Rectal smooth muscle tissue (tissue), 1 donor: ENCODE measurements at regions not wholly inside any gene's neighbourhood (a gene's known extent, or its start where the extent isn't known, plus 50 kb on each side); places are given as distances from the start of the nearest gene placed in this dataset.

ENCODE experiments used
- H3K27ac ChIP-seq: one replicate; pipeline ENCODE4 v1.7.0; 2013; ENCODE audit warnings: low read depth, low read length, inconsistent platforms
- H3K27me3 ChIP-seq: one replicate; pipeline ENCODE4 v1.7.0; 2013; ENCODE audit warnings: low read length; ENCODE audit not compliant: control insufficient read depth, insufficient read depth
- H3K36me3 ChIP-seq: one replicate; pipeline ENCODE4 v1.7.0; 2013; ENCODE audit warnings: low read length; ENCODE audit not compliant: control insufficient read depth, insufficient read depth
- H3K4me1 ChIP-seq: one replicate; pipeline ENCODE4 v1.7.0; 2013; ENCODE audit warnings: low read length; ENCODE audit not compliant: control insufficient read depth, insufficient read depth
- H3K4me3 ChIP-seq: one replicate; pipeline ENCODE4 v1.7.0; 2013; ENCODE audit warnings: low read length
- H3K9ac ChIP-seq: one replicate; pipeline ENCODE4 v1.7.0; 2013; ENCODE audit warnings: low read length

- Histone ChIP-seq H3K36me3 (no peaks in the 10 kb centered on the region), H3K27ac (no peak overlapping the region), H3K27me3 (no peaks in the 10 kb centered on the region), H3K4me1 (no peaks in the 10 kb centered on the region), H3K4me3 (no peak overlapping the region), H3K9ac (no peak overlapping the region)
Measured at GRCh38 chr10:83582407-83583095, 556.8 kb upstream of the GHITM start.

GRCh38 chr10:83585686-83586085 lies 553.6 kb upstream of the GHITM start:
- H3K27ac ChIP-seq: no peak overlapping the region

GRCh38 chr10:83592337-83592935 lies 546.9 kb upstream of the GHITM start:
- Histone ChIP-seq H3K27me3 (no peaks in the 10 kb centered on the region), H3K36me3 (no peaks in the 10 kb centered on the region), H3K4me1 (no peaks in the 10 kb centered on the region), H3K4me3 (no peak overlapping the region), H3K9ac (no peak overlapping the region), H3K27ac (no peak overlapping the region)

More at GRCh38 chr10:83585686-83586085, 553.6 kb upstream of the GHITM start:
- Histone ChIP-seq H3K27me3 (no peaks in the 10 kb centered on the region), H3K4me3 (no peak overlapping the region), H3K36me3 (no peaks in the 10 kb centered on the region), H3K9ac (no peak overlapping the region), H3K4me1 (no peaks in the 10 kb centered on the region)

GRCh38 chr10:83603708-83604107 lies 535.6 kb upstream of the GHITM start:
- no peaks in the 10 kb centered on the region for H3K27me3 ChIP-seq
- no peak overlapping the region for H3K4me3 ChIP-seq
- no peaks in the 10 kb centered on the region for H3K4me1 ChIP-seq
- no peak overlapping the region for H3K27ac ChIP-seq
- no peaks in the 10 kb centered on the region for H3K36me3 ChIP-seq
- no peak overlapping the region for H3K9ac ChIP-seq

GRCh38 chr10:83605783-83606630 lies 533.3 kb upstream of the GHITM start:
- Histone ChIP-seq H3K4me1 (no peaks in the 10 kb centered on the region), H3K9ac (no peak overlapping the region), H3K4me3 (no peak overlapping the region), H3K36me3 (no peaks in the 10 kb centered on the region), H3K27ac (no peak overlapping the region), H3K27me3 (no peaks in the 10 kb centered on the region)

- H3K36me3 ChIP-seq: no peaks in the 10 kb centered on the region
- no peak overlapping the region for H3K27ac ChIP-seq
- H3K9ac ChIP-seq: no peak overlapping the region
- no peaks in the 10 kb centered on the region for H3K27me3 ChIP-seq
- H3K4me1 ChIP-seq: no peaks in the 10 kb centered on the region
- no peak overlapping the region for H3K4me3 ChIP-seq
Measured at GRCh38 chr10:83607959-83608745, 531.2 kb upstream of the GHITM start.

GRCh38 chr10:83612050-83612449 lies 527.3 kb upstream of the GHITM start:
- Histone ChIP-seq H3K27me3 (no peaks in the 10 kb centered on the region), H3K27ac (no peak overlapping the region), H3K36me3 (no peaks in the 10 kb centered on the region), H3K4me1 (no peaks in the 10 kb centered on the region), H3K9ac (no peak overlapping the region), H3K4me3 (no peak overlapping the region)

GRCh38 chr10:83612746-83613145 lies 526.6 kb upstream of the GHITM start:
- H3K36me3 ChIP-seq: no peaks in the 10 kb centered on the region
- H3K4me3 ChIP-seq: no peak overlapping the region
- H3K27me3 ChIP-seq: no peaks in the 10 kb centered on the region
- H3K9ac ChIP-seq: no peak overlapping the region
- no peak overlapping the region for H3K27ac ChIP-seq
- H3K4me1 ChIP-seq: no peaks in the 10 kb centered on the region

GRCh38 chr10:83617172-83617571 lies 522.1 kb upstream of the GHITM start:
- Histone ChIP-seq H3K27ac (no peak overlapping the region), H3K4me3 (no peak overlapping the region), H3K4me1 (no peaks in the 10 kb centered on the region), H3K27me3 (no peaks in the 10 kb centered on the region), H3K9ac (no peak overlapping the region), H3K36me3 (no peaks in the 10 kb centered on the region)

GRCh38 chr10:83617692-83618545 lies 521.4 kb upstream of the GHITM start:
- Histone ChIP-seq H3K9ac (no peak overlapping the region), H3K36me3 (no peaks in the 10 kb centered on the region), H3K27me3 (no peaks in the 10 kb centered on the region), H3K4me1 (no peaks in the 10 kb centered on the region), H3K4me3 (no peak overlapping the region), H3K27ac (no peak overlapping the region)

GRCh38 chr10:83625831-83626360 lies 513.4 kb upstream of the GHITM start:
- Histone ChIP-seq H3K4me1 (no peaks in the 10 kb centered on the region), H3K36me3 (no peaks in the 10 kb centered on the region), H3K27ac (no peak overlapping the region), H3K9ac (no peak overlapping the region), H3K27me3 (no peaks in the 10 kb centered on the region), H3K4me3 (no peak overlapping the region)
